Lower leg skin (tissue), 4 donors: ENCODE measurements at regions not wholly inside any gene's neighbourhood (a gene's known extent, or its start where the extent isn't known, plus 50 kb on each side); places are given as distances from the start of the nearest gene placed in this dataset.

ENCODE experiments used
- DNase-seq, 2 donors: peaks; one replicate each; pipeline ENCODE4 v3.0.0-alpha.2; 2019; ENCODE audit warnings: low spot score in 2 of 2
- H3K4me3 ChIP-seq: fragments of 200-600 bp; sonication (generic); 2 replicates; pipeline ENCODE4 v1.5.1; 2017; ENCODE audit warnings: mild to moderate bottlenecking, low read depth; ENCODE audit not compliant: poor library complexity, severe bottlenecking
- POLR2A ChIP-seq, 2 donors: fragments of 450-650 bp; IDR thresholded peaks; one replicate each; pipeline ENCODE4 v1.6.1; 2016 to 2017; ENCODE audit warnings: antibody characterized with exemption in 2 of 2, mild to moderate bottlenecking in 1 of 2, moderate library complexity in 1 of 2
- WGBS, 2 donors: methylation state at CpG; one replicate each; pipeline ENCODE4 v1.1.5; 2018; 5-methylcytosine and 5-hydroxymethylcytosine counted together
- intact Hi-C: fragments of 100-400 bp; cut with DNase I; formaldehyde crosslinking; loops from one replicate; pipeline ENCODE4 v1.15.0; 2023; ENCODE audit warnings: low total_unique reads
- TF ChIP-seq, protein P1 (sequence below), 3 donors: fragments of 450-650 bp; IDR thresholded peaks; one replicate each; pipeline ENCODE4 v1.5.1; 2016; ENCODE audit warnings: antibody characterized with exemption in 3 of 3, mild to moderate bottlenecking in 3 of 3, moderate library complexity in 2 of 3

DNA sequence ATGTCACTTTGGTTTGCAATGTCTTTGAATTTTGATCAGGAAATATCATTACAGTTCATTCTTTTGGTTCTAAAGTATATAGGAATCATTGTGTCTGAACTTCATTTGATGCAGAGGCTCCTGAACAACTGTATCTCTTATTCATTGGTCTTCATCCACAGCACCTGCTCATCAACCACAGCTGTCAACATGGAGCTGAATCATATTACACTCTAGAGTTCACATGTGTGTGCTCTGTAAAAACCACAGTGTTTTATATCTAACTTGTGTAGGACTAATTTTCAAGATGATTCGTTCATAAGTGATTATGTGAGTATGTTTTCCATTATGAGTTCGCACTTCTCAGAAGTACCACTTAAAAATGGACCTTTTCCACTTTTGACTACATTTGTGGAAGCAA is 643.3 kb upstream of the FAM241A start:
- no peak for TF ChIP-seq POLR2A (IDR thresholded peaks at IDR 0.05)
- TF ChIP-seq, protein P1, sequence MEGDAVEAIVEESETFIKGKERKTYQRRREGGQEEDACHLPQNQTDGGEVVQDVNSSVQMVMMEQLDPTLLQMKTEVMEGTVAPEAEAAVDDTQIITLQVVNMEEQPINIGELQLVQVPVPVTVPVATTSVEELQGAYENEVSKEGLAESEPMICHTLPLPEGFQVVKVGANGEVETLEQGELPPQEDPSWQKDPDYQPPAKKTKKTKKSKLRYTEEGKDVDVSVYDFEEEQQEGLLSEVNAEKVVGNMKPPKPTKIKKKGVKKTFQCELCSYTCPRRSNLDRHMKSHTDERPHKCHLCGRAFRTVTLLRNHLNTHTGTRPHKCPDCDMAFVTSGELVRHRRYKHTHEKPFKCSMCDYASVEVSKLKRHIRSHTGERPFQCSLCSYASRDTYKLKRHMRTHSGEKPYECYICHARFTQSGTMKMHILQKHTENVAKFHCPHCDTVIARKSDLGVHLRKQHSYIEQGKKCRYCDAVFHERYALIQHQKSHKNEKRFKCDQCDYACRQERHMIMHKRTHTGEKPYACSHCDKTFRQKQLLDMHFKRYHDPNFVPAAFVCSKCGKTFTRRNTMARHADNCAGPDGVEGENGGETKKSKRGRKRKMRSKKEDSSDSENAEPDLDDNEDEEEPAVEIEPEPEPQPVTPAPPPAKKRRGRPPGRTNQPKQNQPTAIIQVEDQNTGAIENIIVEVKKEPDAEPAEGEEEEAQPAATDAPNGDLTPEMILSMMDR (IDR thresholded peaks at IDR 0.05): no peak
- DNase-seq: no peak
- 79 to 81% methylated on average over 2 of the region's 2 CpGs for WGBS, 2 donors
- intact Hi-C loops: no loop called here
- H3K4me3 ChIP-seq: no peak overlapping the region

DNA sequence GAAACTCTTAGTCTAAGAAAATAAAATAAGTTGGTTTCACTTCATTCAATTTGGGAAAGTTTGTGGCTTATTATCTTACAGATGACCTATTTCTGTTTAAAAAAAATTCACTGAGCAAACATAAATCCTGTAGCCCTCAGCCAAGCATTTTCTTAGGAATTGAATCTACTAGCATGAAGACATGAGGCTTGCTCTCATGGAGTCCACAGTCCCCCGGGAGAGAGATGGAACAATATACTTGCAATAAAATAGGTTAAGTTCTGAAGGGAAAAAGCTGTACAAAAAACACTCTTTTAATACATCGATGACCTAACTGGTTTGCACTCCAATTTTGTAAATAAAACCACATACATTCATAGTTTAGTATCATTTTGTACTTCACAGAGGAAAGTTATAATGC is 642.6 kb upstream of the FAM241A start:
- DNase-seq: no peak
- WGBS, 2 donors: 82 to 83% methylated on average over 2 of the region's 2 CpGs
- H3K4me3 ChIP-seq: no peak overlapping the region
- intact Hi-C loops: no loop called here
- TF ChIP-seq, protein P1 (IDR thresholded peaks at IDR 0.05): no peak
- TF ChIP-seq POLR2A (IDR thresholded peaks at IDR 0.05): no peak

DNA sequence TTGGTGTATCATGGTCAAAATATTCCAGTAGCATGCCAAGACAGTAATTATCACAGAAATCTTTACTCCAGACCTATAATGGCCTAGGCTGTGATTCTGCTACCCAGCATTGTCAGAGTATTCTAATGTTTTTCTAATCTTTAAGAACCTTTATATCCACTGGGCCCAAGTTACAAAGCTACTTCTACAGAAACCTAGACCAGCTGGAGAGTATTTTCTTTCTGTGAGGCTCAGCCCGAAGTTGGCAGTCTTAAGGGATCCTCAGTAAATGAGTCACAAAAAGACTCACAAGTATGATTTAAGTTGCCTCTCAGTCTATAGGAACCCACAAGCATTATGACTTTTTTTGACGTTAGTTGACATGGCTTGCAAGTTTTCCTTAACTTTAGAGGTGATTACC is 638.5 kb upstream of the FAM241A start:
- TF ChIP-seq, protein P1 (IDR thresholded peaks at IDR 0.05): no peak
- no peak for TF ChIP-seq POLR2A (IDR thresholded peaks at IDR 0.05)
- no peak for DNase-seq
- WGBS, 2 donors: 71 to 91% methylated on average over 2 of the region's 2 CpGs
- H3K4me3 ChIP-seq: no peak overlapping the region
- intact Hi-C loops: no loop called here

DNA sequence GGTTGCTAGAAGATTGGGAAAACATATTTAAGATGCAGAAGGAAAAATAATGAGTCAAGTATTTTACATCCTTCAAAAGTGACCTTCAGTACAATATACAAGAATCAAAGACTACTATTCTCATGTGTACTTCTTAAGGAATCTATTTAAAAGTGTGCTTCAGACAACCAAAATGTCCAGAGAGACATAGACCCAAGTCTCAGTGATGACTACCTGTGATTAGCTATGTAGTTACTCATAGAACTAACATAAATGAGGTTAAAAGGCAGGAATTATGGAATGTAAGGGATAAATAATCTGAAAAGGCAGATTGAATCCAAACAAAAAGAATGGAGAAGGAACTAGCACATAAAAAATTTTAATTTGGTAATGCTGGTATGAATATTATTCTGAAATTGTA is 634.7 kb upstream of the FAM241A start:
- intact Hi-C loops: no loop called here
- no peak for TF ChIP-seq POLR2A (IDR thresholded peaks at IDR 0.05)
- TF ChIP-seq, protein P1 (IDR thresholded peaks at IDR 0.05): no peak
- no peak for DNase-seq
- no peak overlapping the region for H3K4me3 ChIP-seq

DNA sequence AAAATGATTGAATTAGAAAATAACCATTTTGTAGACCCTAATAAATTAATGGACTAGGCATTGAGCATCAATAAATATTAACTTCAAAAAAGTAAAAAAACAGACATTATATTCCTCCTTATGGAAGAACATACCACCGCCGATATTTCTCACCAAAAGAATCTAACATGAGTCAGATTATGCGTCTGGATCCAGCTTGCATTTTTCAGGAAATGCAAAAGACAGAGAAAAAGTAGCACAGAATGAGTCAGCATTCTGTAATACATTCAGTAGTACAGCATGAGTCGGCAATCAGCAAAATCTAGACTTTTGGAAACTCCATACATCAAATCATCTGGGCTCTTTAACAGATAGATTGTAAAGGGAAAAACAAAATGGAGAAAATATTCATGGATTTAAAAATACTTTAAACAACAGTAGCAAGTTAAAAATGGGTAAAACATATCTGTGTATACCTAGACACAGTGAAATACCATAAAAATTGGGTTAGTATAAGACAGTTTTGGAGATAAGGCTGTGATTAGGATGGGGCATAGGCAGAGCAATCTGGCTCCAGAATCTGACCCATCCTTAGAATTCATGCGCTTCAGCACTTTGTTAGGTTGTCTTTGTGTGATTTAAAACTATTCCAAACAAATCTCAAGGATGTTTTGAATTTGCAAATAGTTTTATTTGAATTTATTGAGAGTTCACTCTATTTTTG is 633.0 kb upstream of the FAM241A start:
- TF ChIP-seq, protein P1 (IDR thresholded peaks at IDR 0.05): no peak
- TF ChIP-seq POLR2A (IDR thresholded peaks at IDR 0.05): no peak
- intact Hi-C loops: no loop called here
- H3K4me3 ChIP-seq: no peak overlapping the region
- 76 to 79% methylated on average over 5 of the region's 5 CpGs for WGBS, 2 donors
- no peak for DNase-seq

DNA sequence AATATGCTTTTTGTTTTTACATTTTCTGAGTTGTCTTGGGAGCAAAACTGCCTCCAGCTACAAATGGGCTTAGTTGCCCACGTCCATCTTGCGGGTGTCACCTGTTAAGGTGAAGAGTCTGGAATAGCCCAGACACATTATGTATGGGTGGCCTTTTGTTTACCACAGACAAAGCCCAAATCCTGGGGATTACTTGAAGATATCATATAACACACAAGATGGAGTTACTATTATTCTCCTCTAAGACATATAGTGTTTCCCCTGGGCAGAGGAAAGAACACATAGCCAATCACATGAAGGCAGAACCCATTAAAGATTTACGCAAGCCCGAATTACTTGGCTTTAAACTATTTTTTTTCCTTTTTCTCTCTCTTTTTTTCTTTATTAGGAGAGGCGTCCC is 625.6 kb upstream of the FAM241A start:
- no peak for DNase-seq
- 74 to 76% methylated on average over 5 of the region's 5 CpGs for WGBS, 2 donors
- intact Hi-C loops: no loop called here
- H3K4me3 ChIP-seq: no peak overlapping the region
- TF ChIP-seq POLR2A (IDR thresholded peaks at IDR 0.05): no peak
- TF ChIP-seq, protein P1 (IDR thresholded peaks at IDR 0.05): no peak
